ENCODE measurements at regions not wholly inside any gene's neighbourhood (a gene's known extent, or its start where the extent isn't known, plus 50 kb on each side); places are given as distances from the start of the nearest gene placed in this dataset.

- no CpG with 5 or more reads among the region's 1 CpG for WGBS, 2 experiments (ENCODE audit: extremely low coverage in 2 of 2, insufficient read length in 1 of 2)
- Histone ChIP-seq H3K4ac (ENCODE audit: low read depth, low read length) (no peak overlapping the region), H3K27me3 (ENCODE audit: control insufficient read depth, insufficient read depth, low read length) (no peaks in the 10 kb centered on the region), H3K23ac (ENCODE audit: low read depth, low read length) (no peak overlapping the region), H3K9ac (ENCODE audit: low read depth, low read length) (no peak overlapping the region), H2BK15ac (ENCODE audit: low read depth, low read length) (no peak overlapping the region), H2BK20ac (ENCODE audit: low read depth, low read length) (no peak overlapping the region), H3K4me1 (ENCODE audit: control insufficient read depth, insufficient read depth, low read length) (no peaks in the 10 kb centered on the region), H2AFZ (replicated peaks; ENCODE audit: low read length, poor library complexity) (no peak overlapping the region), H3K4me3 (ENCODE audit: insufficient read depth, low read depth, low read length) (no peak overlapping the region), H4K91ac (ENCODE audit: insufficient read depth, low read depth, low read length) (no peak overlapping the region), H4K8ac (ENCODE audit: low read depth in 2 of 2, low read length in 2 of 2) (no peak overlapping the region), H3K14ac (replicated peaks; ENCODE audit: low read depth, low read length) (no peak overlapping the region), H3K27ac (ENCODE audit: insufficient read depth, low read length) (no peak overlapping the region), H3K9me1 (ENCODE audit: insufficient read depth, low read length) (no peaks in the 10 kb centered on the region), H3K56ac (ENCODE audit: extremely low read depth, insufficient read depth, low read length) (no peak overlapping the region), H2AK9ac (replicated peaks; ENCODE audit: low read depth, low read length, poor library complexity) (no peak overlapping the region), H3K18ac (ENCODE audit: low read depth, low read length) (no peak overlapping the region), H2BK120ac (ENCODE audit: low read depth, low read length) (no peak overlapping the region), H3K4me2 (ENCODE audit: low read depth, low read length) (no peak overlapping the region), H2BK5ac (ENCODE audit: low read depth, low read length, poor library complexity, severe bottlenecking) (no peak overlapping the region), H4K20me1 (ENCODE audit: insufficient read depth, low read length) (no peaks in the 10 kb centered on the region), H3K9me3 (ENCODE audit: control insufficient read depth, insufficient read depth, low read length) (0 out of 2 replicates have a peak, but pooled peaks cover 2% of the 10 kb centered on the region), H3K79me1 (ENCODE audit: low read depth in 1 of 2, low read length in 2 of 2) (no peaks in the 10 kb centered on the region), H3K36me3 (ENCODE audit: control insufficient read depth, insufficient read depth, low read length) (no peaks in the 10 kb centered on the region), H2AK5ac (ENCODE audit: low read depth, low read length) (no peak overlapping the region), H4K5ac (ENCODE audit: low read depth, low read length) (no peak overlapping the region)
- no TSS peak for BruUV-seq (replicated peaks)
- CTCF ChIA-PET = no interaction called here
- TF ChIP-seq CHD1 (IDR thresholded peaks at IDR 0.05; ENCODE audit: low read depth, low read length) (no peak), MAZ (IDR thresholded peaks at IDR 0.05; ENCODE audit: borderline replicate concordance, low read depth, low read length) (no peak), CTCF (conservative IDR thresholded peaks at IDR 0.05; ENCODE audit: low read depth, low read length) (no peak), MAFK (IDR thresholded peaks at IDR 0.05; ENCODE audit: low read depth, low read length) (no peak), ELK1 (IDR thresholded peaks at IDR 0.05; ENCODE audit: borderline replicate concordance, low read depth, low read length) (no peak), RAD21 (IDR thresholded peaks at IDR 0.05; ENCODE audit: low read length) (no peak), BHLHE40 (IDR thresholded peaks at IDR 0.05; ENCODE audit: low read depth, low read length) (no peak), USF2 (IDR thresholded peaks at IDR 0.05; ENCODE audit: low read depth, low read length) (no peak), POLR2A (IDR thresholded peaks at IDR 0.05; ENCODE audit: low read depth, low read length) (no peak), NFE2L2 (IDR thresholded peaks at IDR 0.05; ENCODE audit: low read depth, low read length) (no peak), RFX5 (IDR thresholded peaks at IDR 0.05; ENCODE audit: low read depth, low read length) (no peak), RCOR1 (IDR thresholded peaks at IDR 0.05; ENCODE audit: insufficient replicate concordance, low read length) (no peak)
- DNase-seq = no peak
- POLR2A ChIA-PET (ENCODE audit: unreplicated experiment) = no interaction called here
- ATAC-seq (ENCODE audit: low read depth) = no peak
- dilution Hi-C loops (cut with HindIII; ENCODE audit: low sequenced_read_pairs, unreplicated experiment) (no loop called here), in situ Hi-C loops (cut with MboI; ENCODE audit: low sequenced_read_pairs) (no loop called here), intact Hi-C loops (cut with micrococcal nuclease) (no loop called here)
Observed at GRCh38 chr9:12305211-12305610, 388.0 kb upstream of the TYRP1 start.

Data from IMR-90 (cell line).